Tibial artery (tissue), 4 donors: ENCODE measurements at regions not wholly inside any gene's neighbourhood (a gene's known extent, or its start where the extent isn't known, plus 50 kb on each side); places are given as distances from the start of the nearest gene placed in this dataset.

Experiments used
- DNase-seq, 2 donors: peaks; one replicate each; pipeline ENCODE4 v3.0.0-alpha.2; 2019
- H3K27ac ChIP-seq, 2 donors: fragments of 200-600 bp; sonication (generic) in 1 of 2; 1 replicate in 1 of 2; 2 replicates in 1 of 2; pipeline ENCODE4 v1.5.1; 2018 to 2019; ENCODE audit warnings: mild to moderate bottlenecking in 1 of 2
- H3K27me3 ChIP-seq, 2 donors: fragments of 200-600 bp; sonication (generic) in 1 of 2; one replicate each; pipeline versions ENCODE4 v1.5.1 to v1.6.0; 2016 to 2019
- H3K36me3 ChIP-seq, 3 donors: fragments of 200-600 bp; sonication (generic) in 2 of 3; one replicate each; pipeline ENCODE4 v1.5.1; 2016 to 2019; ENCODE audit warnings: mild to moderate bottlenecking in 2 of 3
- H3K4me1 ChIP-seq, 4 donors: fragments of 200-600 bp; sonication (generic) in 2 of 4; 1 replicate in 3 of 4; 2 replicates in 1 of 4; pipeline ENCODE4 v1.5.1; 2016 to 2019
- H3K4me3 ChIP-seq, 2 donors: fragments of 200-600 bp; sonication (generic) in 1 of 2; 1 replicate in 1 of 2; 2 replicates in 1 of 2; pipeline ENCODE4 v1.5.1; 2018 to 2019; ENCODE audit warnings: mild to moderate bottlenecking in 2 of 2
- H3K9me3 ChIP-seq, 3 donors: fragments of 200-600 bp; sonication (generic) in 1 of 3; one replicate each; pipeline ENCODE4 v1.5.1; 2016 to 2019
- intact Hi-C: fragments of 100-400 bp; cut with DNase I; formaldehyde crosslinking; loops from one replicate; pipeline ENCODE4 v1.15.0; 2023; ENCODE audit warnings: low total_unique reads
- TF ChIP-seq, protein P1 (sequence below), 2 experiments: fragments of 200-600 bp in 1 of 2; fragments of 450-650 bp in 1 of 2; IDR thresholded peaks; one replicate each; pipeline ENCODE4 v1.5.1; 2017 to 2019; ENCODE audit warnings: antibody characterized with exemption in 2 of 2, mild to moderate bottlenecking in 1 of 2, moderate library complexity in 1 of 2

DNA sequence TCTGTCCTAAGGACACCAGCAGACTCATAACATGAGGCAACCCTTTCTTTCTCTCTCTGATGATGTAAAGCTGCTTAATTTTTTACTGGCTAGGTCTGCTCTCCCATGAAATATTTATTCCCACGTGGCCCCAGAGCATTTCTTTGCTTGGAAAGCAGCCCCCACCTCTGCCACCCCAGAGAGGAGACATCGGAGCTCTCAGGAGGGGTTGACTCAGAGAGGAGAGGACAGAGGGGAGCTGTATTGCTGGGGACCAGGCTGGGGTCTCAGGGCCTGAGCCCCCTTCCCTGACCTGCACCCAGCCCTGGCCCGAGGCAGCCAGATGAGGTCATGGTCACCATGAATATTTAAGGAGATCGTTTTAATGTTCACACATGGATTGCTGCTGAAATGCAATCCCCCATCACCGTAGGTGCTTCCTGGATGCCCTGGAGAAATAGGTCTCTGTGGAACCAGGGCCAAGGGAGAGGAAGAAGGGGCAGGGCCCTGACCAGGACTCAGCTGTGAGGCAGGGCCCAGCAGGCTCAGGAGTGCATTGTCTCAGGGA is 117.5 kb downstream of the DLL1 start:
- TF ChIP-seq, protein P1, sequence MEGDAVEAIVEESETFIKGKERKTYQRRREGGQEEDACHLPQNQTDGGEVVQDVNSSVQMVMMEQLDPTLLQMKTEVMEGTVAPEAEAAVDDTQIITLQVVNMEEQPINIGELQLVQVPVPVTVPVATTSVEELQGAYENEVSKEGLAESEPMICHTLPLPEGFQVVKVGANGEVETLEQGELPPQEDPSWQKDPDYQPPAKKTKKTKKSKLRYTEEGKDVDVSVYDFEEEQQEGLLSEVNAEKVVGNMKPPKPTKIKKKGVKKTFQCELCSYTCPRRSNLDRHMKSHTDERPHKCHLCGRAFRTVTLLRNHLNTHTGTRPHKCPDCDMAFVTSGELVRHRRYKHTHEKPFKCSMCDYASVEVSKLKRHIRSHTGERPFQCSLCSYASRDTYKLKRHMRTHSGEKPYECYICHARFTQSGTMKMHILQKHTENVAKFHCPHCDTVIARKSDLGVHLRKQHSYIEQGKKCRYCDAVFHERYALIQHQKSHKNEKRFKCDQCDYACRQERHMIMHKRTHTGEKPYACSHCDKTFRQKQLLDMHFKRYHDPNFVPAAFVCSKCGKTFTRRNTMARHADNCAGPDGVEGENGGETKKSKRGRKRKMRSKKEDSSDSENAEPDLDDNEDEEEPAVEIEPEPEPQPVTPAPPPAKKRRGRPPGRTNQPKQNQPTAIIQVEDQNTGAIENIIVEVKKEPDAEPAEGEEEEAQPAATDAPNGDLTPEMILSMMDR (IDR thresholded peaks at IDR 0.05), result no peak
- Histone ChIP-seq H3K36me3 (no peaks in the 10 kb centered on the region), H3K9me3 (no peaks in the 10 kb centered on the region), H3K4me1 (no peaks in the 10 kb centered on the region), H3K4me3 (no peak overlapping the region), H3K27me3 (peaks cover 0 to 18% of the 10 kb centered on the region in 2 donors), H3K27ac (no peak overlapping the region)
- intact Hi-C loops, result no loop called here
- peak in 1 of 2 donors; percentile 43 for DNase-seq

DNA sequence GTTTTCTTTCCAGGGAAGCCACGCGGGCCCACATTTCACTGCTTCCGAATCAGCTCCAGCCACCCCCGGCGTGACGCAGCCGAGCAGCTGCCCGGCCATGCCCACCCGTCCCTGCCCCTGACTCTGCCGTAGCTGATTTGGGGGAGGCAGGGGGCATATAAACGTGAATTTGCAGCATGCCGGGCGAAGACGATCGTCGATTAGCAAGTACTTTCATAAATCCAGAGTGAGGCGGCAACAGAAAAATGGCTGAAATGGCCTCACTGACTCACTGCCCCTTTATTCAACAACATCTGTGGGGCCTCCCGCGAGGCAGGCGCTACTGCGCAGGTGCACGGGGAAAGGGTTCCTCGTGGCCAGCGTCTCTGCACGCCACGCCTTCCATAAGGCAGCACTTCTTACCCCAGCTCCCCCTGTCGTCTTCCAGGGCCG is 118.0 kb downstream of the DLL1 start:
- no peak overlapping the region for H3K27ac ChIP-seq
- H3K36me3 ChIP-seq, result no peaks in the 10 kb centered on the region
- no peak overlapping the region for H3K4me3 ChIP-seq
- TF ChIP-seq, protein P1 (IDR thresholded peaks at IDR 0.05), result no peak
- peaks cover 0 to 16% of the 10 kb centered on the region in 2 donors for H3K27me3 ChIP-seq
- H3K9me3 ChIP-seq, result no peaks in the 10 kb centered on the region
- intact Hi-C loops, result no loop called here
- DNase-seq, result peak in 1 of 2 donors; percentile 47
- H3K4me1 ChIP-seq, result no peaks in the 10 kb centered on the region

DNA sequence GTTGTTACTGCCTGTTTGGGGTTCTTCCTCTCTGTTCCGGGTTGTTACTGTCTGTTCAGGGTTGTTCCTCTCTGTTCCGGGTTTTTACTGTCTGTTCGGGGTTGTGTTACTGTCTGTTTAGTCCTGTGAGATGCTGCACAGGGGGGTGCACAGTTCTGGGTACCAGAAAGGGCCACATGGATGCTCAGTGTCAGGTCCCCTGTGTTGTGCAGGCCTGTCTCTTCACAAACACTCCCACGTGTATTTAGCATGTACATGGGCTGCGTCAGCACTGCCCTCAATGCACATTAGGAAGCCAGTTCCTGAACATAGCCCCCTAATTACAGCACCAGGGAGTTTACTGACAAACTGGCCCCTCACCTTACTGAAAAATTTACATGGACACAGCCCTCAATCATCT is 118.5 kb downstream of the DLL1 start:
- intact Hi-C loops, result no loop called here
- no peaks in the 10 kb centered on the region for H3K4me1 ChIP-seq
- no peak for DNase-seq
- H3K4me3 ChIP-seq, result no peak overlapping the region
- no peaks in the 10 kb centered on the region for H3K9me3 ChIP-seq
- H3K27me3 ChIP-seq, result peaks cover 0 to 16% of the 10 kb centered on the region in 2 donors
- H3K27ac ChIP-seq, result no peak overlapping the region
- TF ChIP-seq, protein P1 (IDR thresholded peaks at IDR 0.05), result no peak
- H3K36me3 ChIP-seq, result no peaks in the 10 kb centered on the region

DNA sequence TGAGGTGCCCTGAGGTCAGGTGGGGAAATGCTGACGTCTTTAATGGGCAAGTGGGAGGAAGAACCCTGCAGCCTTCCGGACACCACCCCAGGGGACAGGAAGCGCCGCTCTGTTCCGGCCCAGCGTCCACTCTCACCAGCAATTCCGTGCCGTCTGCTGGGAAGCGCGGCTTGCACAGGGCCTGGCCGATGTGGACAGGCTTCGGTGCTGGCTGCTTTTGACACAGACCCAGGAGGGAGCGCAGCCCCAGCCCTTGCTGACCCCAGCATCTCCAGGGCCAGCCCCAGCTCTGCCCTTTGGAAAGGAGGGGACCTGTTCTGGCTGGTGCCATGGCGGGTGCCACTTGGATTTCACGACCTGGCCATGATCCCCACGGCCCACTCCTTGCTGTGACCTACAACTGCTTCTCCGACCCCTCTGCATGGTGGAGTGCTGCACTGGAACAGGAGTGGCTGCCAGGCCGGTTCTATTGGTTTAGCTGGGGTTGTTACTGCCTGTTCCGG is 123.2 kb downstream of the DLL1 start:
- no peak overlapping the region for H3K4me3 ChIP-seq
- H3K27ac ChIP-seq, result no peak overlapping the region
- intact Hi-C loops, result loop anchor here (5.0 kb wide), 1 partner anchor 140 kb away; no protein-coding TSS in a partner anchor
- no peaks in the 10 kb centered on the region for H3K9me3 ChIP-seq
- TF ChIP-seq, protein P1 (IDR thresholded peaks at IDR 0.05), result no peak
- DNase-seq, result no peak
- H3K27me3 ChIP-seq, result peaks cover 0 to 16% of the 10 kb centered on the region in 2 donors
- H3K36me3 ChIP-seq, result no peaks in the 10 kb centered on the region
- peaks cover 0 to 21% (median 11%) of the 10 kb centered on the region in 4 donors for H3K4me1 ChIP-seq

DNA sequence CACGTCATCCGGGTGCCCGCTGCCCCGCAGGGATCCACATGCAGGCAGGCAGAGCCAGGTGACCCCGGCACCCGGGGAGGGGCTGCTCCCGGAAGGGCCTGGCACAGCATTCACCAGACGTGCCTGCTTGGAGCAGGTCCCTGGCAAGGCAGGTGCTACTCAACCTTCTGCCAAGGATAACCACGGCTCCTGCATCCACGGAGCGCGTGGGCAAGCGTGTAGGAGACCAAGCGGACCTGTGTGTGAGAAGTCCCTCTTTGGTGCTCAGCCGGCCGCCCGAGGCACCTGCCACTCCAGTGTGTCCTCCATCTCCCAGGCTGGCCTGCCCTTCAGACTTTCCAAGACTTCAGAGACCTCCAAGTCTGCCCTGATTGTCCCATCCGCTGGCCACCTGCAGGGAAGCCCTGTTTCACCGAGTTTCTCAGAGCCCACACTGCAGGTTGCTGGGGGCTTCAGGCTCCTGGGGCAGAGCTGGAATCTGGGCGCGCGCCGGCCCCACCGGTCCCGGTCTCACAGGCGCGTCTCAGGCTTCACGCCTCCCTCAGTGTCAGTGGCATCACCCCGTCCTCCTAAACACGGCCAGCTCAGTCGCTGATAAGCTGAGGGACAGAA is 124.3 kb downstream of the DLL1 start:
- Histone ChIP-seq H3K4me1 (peaks cover 0 to 21% (median 11%) of the 10 kb centered on the region in 4 donors), H3K27ac (no peak overlapping the region), H3K4me3 (no peak overlapping the region), H3K9me3 (no peaks in the 10 kb centered on the region), H3K27me3 (peaks cover 0 to 20% of the 10 kb centered on the region in 2 donors), H3K36me3 (no peaks in the 10 kb centered on the region)
- intact Hi-C loops, result loop anchor here (5.0 kb wide), 1 partner anchor 139 kb away; no protein-coding TSS in a partner anchor
- DNase-seq, result no peak
- TF ChIP-seq, protein P1 (IDR thresholded peaks at IDR 0.05), result no peak
